Activated CD8-positive, alpha-beta memory T cell treated with anti-CD3 and anti-CD28 coated beads, Interleukin-2, amount 50 U/mL, for 1 hour (primary cell): ENCODE measurements at regions not wholly inside any gene's neighbourhood (a gene's known extent, or its start where the extent isn't known, plus 50 kb on each side); places are given as distances from the start of the nearest gene placed in this dataset.
"Not testable (repeated sequence)": the region's sequence is repeated elsewhere in the genome, so short reads cannot be mapped to it uniquely, and the experiment has no call there.

ENCODE experiments used
- DNase-seq: peaks from one replicate; pipeline ENCODE4 v3.0.0-alpha.2; 2020; ENCODE audit errors: extremely low read depth

DNA sequence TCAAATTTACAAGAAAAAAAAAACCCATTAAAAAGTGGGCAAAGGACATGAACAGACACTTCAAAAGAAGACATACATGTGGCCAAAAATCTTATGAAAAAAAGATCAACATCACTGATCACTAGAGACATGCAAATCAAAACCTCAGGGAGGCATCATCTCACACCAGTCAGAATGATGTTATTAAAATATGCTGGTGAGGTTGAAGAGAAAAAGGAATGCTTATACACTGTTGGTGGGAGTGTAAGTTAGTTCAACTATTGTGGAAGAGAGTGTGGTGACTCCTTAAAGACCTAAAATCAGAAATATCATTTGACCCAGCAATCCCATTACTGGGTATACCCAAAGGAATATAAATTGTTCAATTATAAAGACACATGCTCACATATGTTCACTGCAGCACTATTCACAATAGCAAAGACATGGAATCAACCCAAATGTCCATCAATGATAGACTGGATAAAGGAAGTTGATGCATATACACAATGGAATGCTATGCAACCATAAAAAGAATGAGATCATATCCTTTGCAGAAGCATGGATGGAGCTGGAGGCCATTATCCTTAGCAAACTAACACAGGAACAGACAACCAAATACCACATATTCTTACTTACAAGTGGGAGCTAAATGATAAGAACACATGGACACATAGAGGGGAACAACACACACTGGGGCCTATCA is 100.3 kb upstream of the GALNT15 start:
- not testable (repeated sequence) for DNase-seq

DNA sequence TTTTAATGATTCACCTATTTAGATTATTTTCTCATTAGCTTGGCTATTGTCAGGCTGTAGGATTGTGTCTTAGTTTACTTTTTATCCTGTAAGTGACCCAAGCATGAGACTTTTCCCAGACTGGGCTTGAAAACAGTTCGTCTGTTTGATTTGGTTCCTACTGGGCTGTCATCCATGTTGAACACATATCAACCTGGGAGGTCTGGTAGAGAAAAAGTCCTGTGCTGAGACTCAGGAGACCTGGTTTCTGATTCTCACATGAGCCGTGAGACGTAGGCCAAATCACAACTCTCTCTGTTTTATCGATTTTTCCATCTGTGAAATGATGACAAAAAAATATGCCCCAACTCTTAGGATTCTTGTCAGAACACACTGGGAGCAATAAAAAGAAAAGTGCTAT is 98.8 kb upstream of the GALNT15 start:
- DNase-seq: no peak

GRCh38 chr3:16076564-16076963 is 97.9 kb upstream of the GALNT15 start:
- DNase-seq: no peak

DNA sequence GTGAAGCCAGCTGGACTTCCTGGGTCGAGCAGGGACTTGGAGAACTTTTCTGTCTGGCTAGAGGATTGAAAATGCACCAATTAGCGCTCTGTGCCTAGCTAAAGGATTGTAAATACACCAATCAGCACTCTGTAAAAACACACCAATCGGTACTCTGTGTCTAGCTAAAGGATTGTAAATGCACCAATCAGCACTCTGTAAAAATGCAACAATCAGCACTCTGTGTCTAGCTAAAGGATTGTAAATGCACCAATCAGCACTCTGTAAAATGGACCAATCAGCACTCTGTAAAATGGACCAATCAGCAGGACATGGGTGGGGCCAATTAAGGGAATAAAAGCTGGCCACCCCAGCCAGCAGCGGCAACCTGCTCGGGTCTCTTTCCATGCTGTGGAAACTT is 97.3 kb upstream of the GALNT15 start:
- not testable (repeated sequence) for DNase-seq

DNA sequence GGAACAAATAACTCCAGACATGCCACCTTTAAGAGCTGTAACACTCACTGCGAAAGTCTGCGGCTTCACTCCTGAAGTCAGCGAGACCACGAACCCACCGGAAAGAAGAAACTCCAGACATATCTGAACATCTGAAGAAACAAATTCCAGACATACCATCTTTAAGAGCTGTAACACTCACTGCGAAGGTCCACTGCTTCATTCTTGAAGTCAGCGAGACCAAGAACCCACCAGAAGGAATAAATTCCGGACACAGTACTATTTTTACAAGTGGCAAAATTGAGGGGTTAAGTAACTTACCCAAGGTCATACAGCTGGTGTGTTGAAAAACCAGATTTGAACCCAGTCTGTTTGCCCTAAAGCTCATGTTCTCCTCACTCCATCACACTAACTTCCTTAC is 96.8 kb upstream of the GALNT15 start:
- DNase-seq: not testable (repeated sequence)

DNA sequence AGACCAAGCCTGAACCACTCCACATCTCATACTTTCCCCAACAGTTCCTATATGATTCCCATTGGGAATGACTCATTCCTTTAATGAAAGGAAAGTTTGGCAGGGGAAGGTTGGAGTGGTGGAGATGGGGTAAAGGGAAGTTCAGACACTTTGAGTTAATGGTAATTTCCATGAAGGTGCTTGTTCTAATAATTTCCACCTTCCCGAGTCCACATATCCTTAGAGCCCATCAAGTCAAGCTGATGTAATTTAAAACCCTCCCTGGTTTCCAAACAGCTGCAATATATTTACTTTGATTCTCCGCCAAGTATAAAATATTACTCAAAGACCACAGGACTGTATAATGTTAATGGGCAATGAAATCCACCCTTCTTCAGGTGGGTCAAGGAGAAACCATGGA is 95.0 kb upstream of the GALNT15 start:
- no peak for DNase-seq

DNA sequence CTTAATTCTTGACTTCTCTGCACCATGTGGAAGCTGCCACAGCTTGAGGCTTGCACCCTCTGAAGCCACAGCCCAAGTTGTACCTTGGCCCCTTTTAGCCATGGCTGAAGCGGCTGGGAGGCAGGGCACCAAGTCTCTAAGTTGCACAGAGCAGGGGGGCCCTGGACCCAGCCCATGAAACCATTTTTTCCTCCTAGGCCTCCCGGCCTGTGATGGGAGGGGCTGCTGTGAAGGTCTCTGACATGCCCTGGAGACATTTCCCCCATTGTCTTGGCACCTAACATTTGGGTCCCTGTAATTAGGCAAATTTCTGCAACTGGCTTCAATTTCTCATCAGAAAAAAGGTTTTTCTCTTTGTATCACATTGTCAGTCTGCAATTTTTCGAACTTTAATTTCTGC is 92.8 kb upstream of the GALNT15 start:
- DNase-seq: no peak

- DNase-seq: no peak
Observed at GRCh38 chr3:16084887-16085286, 89.6 kb upstream of the GALNT15 start.

GRCh38 chr3:16085410-16085809 is 89.1 kb upstream of the GALNT15 start:
- no peak for DNase-seq

DNA sequence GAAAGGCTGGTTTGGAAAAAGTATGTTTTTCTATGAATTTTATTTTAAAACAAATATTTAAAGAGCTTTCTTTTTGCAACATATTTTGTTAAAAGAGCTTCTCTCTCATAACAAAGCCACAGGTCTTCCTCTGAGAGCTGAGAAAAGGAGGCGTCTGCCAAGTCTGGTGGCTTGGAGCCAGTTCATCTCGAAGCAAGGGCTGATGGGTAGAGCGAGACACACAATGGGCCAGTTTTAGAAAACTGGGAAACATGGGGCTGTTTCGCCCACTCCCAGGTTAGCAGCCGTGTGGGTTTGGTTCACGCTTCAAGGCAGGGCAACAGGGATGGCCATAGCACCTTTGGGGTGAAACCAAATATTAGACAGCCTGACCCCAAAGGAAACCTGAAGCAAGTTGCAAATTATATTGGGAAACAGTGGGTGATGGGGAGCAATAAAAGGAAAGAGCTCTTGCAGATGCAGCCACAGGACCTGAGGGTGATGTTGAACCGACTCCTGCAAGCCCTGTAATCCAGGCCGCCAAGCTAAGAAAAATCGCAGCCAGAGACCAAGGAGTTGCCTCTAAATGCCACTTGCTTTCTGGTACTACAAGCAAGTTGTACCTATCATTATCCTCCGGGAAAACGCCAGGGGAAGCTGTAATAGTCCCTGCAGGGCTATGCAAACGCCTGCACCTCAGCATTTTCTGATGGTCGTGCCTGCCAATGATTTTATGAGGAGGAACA is 88.4 kb upstream of the GALNT15 start:
- no peak for DNase-seq

DNA sequence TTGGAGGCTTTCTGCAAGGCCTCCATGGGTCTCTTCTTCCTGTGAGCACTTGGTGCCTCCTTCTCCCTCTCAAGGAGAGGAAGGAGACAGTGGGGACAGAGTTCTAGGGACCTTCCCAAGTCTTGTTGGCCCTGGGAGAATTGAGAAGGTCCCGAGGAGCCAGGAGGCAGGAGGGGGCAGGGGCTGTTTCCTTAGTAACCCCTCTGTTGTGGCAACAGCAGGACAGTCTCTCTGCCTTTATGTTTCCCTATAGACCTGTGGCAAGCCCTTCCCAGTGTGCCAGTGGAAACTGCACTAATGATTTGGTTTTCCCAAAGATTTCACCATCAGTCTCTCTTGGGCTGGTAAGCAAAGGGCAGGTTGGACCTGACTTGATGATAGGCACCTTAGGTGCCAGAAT is 87.8 kb upstream of the GALNT15 start:
- no peak for DNase-seq

DNA sequence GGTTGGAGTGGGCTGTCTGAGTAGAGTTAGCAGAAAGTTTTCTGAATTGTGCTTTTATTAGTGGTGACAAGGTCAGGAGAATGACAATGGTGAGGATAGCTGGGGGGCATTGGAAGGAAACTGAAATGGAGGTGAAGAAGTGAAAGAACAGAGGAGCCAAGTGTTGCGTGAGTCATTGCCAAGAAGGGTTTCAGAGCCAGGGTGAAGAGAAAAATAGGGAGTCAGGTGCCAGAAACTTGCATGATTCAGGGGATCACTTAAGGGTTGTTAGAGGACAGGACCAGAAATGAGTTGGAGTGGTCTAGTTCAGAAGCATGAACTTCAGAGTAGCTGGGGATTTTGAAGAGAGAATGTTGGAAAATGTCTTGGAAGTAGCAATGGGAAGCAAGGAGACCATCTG is 86.0 kb upstream of the GALNT15 start:
- no peak for DNase-seq

GRCh38 chr3:16089521-16089920 is 85.0 kb upstream of the GALNT15 start:
- DNase-seq: no peak

DNA sequence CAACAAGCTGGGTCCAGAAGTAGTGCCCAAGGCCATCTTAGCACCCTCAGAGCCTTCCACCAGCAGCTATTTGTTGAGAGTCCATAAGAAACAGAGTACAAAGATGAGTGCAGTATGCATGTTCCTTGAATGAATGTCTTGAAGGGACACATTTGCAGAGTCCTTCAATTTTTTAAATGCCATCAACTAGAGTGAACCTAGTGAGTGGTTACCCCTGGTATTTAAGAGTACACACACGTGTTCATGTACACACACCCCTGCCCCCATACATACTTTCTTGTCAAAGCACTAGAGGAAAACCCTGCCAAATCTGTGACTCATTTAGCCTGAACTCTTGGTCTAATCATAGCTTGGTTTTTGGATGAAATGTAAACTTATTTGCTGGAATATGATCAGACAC is 84.5 kb upstream of the GALNT15 start:
- DNase-seq: no peak

GRCh38 chr3:16090706-16091105 is 83.8 kb upstream of the GALNT15 start:
- DNase-seq: no peak

GRCh38 chr3:16092923-16093322 is 81.6 kb upstream of the GALNT15 start:
- DNase-seq: no peak

DNA sequence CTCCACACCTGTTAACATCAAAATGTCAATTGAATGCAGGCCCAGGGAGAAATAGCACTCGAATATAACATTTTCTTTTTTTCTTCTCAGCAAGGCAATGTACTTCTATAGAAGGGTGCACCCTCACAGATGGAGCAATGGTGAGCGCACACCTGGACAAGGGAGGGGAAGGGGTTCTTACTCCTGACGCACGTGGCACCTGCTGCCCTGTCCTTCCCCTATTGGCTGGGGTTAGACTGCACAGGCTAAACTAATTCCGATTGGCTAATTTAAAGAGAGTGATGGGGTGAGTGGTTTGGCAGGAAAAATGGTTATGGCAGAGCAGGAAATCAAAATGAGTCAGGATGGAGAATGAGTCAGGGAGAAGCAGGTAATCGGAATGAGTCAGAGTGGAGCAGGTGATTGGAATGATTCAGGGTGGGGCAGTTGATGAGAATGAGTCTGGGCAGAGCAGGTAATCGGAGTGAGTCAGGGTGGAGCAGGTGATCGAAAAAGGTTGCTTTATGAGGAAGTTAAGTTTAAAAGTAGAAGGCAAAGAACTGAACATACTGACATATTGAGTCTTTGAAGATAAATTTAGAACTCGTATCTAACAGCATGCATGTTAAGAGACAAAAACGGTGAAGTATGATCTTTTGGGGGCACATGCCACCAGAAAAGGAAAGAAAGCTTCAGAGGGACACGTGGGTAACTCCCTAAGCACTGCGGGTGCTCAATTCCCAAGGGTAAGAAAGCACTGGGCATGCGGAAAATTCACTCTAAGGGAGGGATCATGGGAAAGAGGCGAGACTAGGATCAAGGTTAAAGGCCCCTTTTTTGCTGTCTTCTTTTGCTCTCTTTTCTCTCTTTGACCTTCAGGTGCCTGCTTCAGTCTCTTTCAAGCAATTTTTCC is 72.9 kb upstream of the GALNT15 start:
- no peak for DNase-seq

GRCh38 chr3:16102187-16102561 is 72.3 kb upstream of the GALNT15 start:
- no peak for DNase-seq

DNA sequence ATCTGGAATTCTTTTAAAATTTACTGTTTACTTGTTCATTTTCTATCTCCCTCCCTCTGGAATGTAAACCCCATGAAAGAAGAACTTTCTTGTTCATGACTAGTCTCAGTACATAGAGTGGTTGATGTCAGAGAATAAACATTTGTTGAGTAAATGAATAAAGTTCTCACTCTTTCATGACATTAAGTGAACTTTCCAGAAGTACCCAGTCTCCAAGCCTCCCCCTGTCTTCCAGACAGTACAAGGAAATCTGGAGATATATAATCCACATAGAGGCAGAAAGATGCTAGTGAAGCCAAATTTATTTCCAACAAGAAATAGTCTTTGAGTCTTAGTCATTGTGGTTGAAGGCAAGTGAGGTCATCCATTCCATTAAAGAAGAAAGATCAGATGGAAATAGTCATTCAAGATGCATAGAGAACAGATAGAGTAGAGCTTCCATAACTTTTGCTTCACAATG is 71.5 kb upstream of the GALNT15 start:
- no peak for DNase-seq

DNA sequence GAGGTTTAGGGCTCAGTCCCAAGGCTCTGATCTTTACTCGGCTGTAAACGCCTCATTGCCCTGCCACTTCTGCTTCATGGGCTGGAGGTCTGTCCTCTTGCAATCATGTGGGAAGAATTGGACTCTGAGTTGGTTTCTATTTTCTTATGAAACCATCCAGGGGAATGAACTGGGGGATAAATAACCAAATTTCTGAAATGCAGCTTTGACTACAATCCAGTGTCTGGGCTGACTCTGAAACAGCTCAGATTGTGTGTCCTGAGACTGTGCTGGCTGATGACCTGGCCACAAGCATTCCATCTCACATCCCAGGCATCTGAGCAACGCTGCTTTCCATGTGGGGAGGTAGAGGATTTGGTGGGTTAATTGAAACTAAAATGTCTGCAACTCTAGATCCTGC is 71.0 kb upstream of the GALNT15 start:
- no peak for DNase-seq

- DNase-seq: no peak
Observed at GRCh38 chr3:16104156-16104555, 70.3 kb upstream of the GALNT15 start.

DNA sequence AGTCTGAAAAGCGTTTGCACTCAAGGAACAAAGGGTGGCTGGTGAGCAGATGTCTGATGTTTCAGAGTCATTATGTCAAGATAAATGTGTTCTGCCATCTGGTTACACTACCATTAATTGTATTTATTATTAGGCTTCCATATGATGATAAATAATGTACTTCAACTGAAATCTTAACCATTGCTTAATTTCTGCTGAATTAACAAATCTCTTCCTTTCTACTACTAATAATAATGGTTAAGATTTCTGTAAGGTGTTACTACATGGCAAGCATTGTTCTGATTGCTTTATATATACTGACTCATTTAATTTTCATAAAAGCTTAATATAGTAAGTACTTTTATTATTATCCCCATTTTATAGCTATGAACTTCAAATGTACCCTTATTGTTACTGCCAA is 68.4 kb upstream of the GALNT15 start:
- DNase-seq: no peak

DNA sequence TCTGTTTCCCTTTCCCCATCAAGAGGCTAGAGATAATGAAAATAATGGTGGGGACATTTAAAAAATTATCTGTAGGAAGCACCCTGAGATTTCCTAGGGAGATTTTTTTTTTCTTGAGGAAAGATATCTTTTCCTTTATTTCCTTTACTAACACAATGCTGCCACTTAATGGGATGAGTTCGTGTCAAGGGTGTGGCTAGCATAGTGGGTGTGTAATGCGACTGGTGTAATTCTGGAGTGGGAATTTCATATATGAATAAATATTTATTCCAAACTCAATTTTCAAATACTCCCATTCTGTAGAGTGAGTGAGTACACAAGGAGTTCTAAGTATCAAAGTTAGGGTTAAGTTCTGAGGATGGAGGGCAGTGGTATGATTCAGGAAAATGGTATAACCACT is 66.1 kb upstream of the GALNT15 start:
- DNase-seq: no peak
